Thoracic aorta (tissue), 2 donors: ENCODE measurements at regions not wholly inside any gene's neighbourhood (a gene's known extent, or its start where the extent isn't known, plus 50 kb on each side); places are given as distances from the start of the nearest gene placed in this dataset.
"Not testable (repeated sequence)": the region's sequence is repeated elsewhere in the genome, so short reads cannot be mapped to it uniquely, and the experiment has no call there.

Experiments
- ATAC-seq: fragments of 150-250 bp; one replicate; pipeline ENCODE4 v1.8.0; 2017; ENCODE audit warnings: low read depth; ENCODE audit not compliant: insufficient number of reproducible peaks, low FRiP score
- DNase-seq: peaks from one replicate; pipeline ENCODE4 v3.0.0-alpha.2; 2020; ENCODE audit warnings: low spot score
- H3K27ac ChIP-seq, 2 donors: fragments of 200-600 bp; sonication (generic); 1 replicate in 1 of 2; 2 replicates in 1 of 2; pipeline ENCODE4 v1.5.1; 2016; ENCODE audit warnings: mild to moderate bottlenecking in 2 of 2, moderate library complexity in 2 of 2
- H3K27me3 ChIP-seq: fragments of 200-600 bp; sonication (generic); replicated peaks from 2 replicates; pipeline ENCODE4 v1.6.0; 2016; ENCODE audit warnings: mild to moderate bottlenecking; ENCODE audit not compliant: insufficient read depth
- H3K36me3 ChIP-seq: fragments of 200-600 bp; sonication (generic); one replicate; pipeline ENCODE4 v1.5.1; 2016
- H3K4me1 ChIP-seq, 2 donors: fragments of 200-600 bp; sonication (generic); 1 replicate in 1 of 2; 2 replicates in 1 of 2; pipeline versions ENCODE4 v1.5.1 to v1.6.0; 2016; ENCODE audit warnings: low read depth in 2 of 2, mild to moderate bottlenecking in 1 of 2; ENCODE audit not compliant: control insufficient read depth in 1 of 2
- H3K4me3 ChIP-seq: fragments of 200-600 bp; sonication (generic); 2 replicates; pipeline ENCODE4 v1.5.1; 2016; ENCODE audit warnings: mild to moderate bottlenecking
- H3K9me3 ChIP-seq: fragments of 200-600 bp; sonication (generic); 2 replicates; pipeline ENCODE4 v1.5.1; 2016
- CTCF ChIP-seq: fragments of 200-600 bp; sonication (generic); IDR thresholded peaks from one replicate; pipeline ENCODE4 v1.5.1; 2019; ENCODE audit warnings: antibody characterized with exemption

- DNase-seq: no peak
- H3K4me1 ChIP-seq: no peaks in the 10 kb centered on the region
Observed at GRCh38 chr7:15128716-15129115, 226.2 kb upstream of the DGKB start.

GRCh38 chr7:15126653-15127052 is 224.1 kb upstream of the DGKB start:
- not testable (repeated sequence) for H3K27me3 ChIP-seq, H3K4me3 ChIP-seq, H3K4me1 ChIP-seq, ATAC-seq, DNase-seq, H3K27ac ChIP-seq, H3K9me3 ChIP-seq, H3K36me3 ChIP-seq

More at GRCh38 chr7:15128716-15129115, 226.2 kb upstream of the DGKB start:
- Histone ChIP-seq H3K27ac (no peak overlapping the region), H3K4me3 (no peak overlapping the region), H3K9me3 (no peaks in the 10 kb centered on the region), H3K27me3 (no peaks in the 10 kb centered on the region), H3K36me3 (no peaks in the 10 kb centered on the region)
- ATAC-seq: no peak
- TF ChIP-seq CTCF: no peak

GRCh38 chr7:15123901-15124300 is 221.3 kb upstream of the DGKB start:
- no peaks in the 10 kb centered on the region for H3K9me3 ChIP-seq
- no peaks in the 10 kb centered on the region for H3K36me3 ChIP-seq
- DNase-seq (no peak), ATAC-seq (no peak)
- no peaks in the 10 kb centered on the region for H3K27me3 ChIP-seq
- no peaks in the 10 kb centered on the region for H3K4me1 ChIP-seq
- H3K27ac ChIP-seq: no peak overlapping the region
- no peak overlapping the region for H3K4me3 ChIP-seq
- no peak for TF ChIP-seq CTCF

GRCh38 chr7:15113752-15114151 is 211.2 kb upstream of the DGKB start:
- no peak for DNase-seq
- no peak for ATAC-seq
- H3K36me3 ChIP-seq: no peaks in the 10 kb centered on the region
- TF ChIP-seq CTCF: no peak
- H3K27ac ChIP-seq: no peak overlapping the region
- H3K9me3 ChIP-seq: no peaks in the 10 kb centered on the region
- H3K4me3 ChIP-seq: no peak overlapping the region
- H3K4me1 ChIP-seq: no peaks in the 10 kb centered on the region
- H3K27me3 ChIP-seq: no peaks in the 10 kb centered on the region

- H3K27ac ChIP-seq: no peak overlapping the region
- no peaks in the 10 kb centered on the region for H3K27me3 ChIP-seq
- ATAC-seq (no peak), DNase-seq (no peak)
- no peaks in the 10 kb centered on the region for H3K4me1 ChIP-seq
- no peak for TF ChIP-seq CTCF
- H3K36me3 ChIP-seq: no peaks in the 10 kb centered on the region
- no peak overlapping the region for H3K4me3 ChIP-seq
- no peaks in the 10 kb centered on the region for H3K9me3 ChIP-seq
Observed at GRCh38 chr7:15105711-15106110, 203.2 kb upstream of the DGKB start.

GRCh38 chr7:15104411-15105092 is 202.0 kb upstream of the DGKB start:
- ATAC-seq: no peak
- Histone ChIP-seq H3K4me1 (no peaks in the 10 kb centered on the region), H3K27me3 (no peaks in the 10 kb centered on the region)

More at GRCh38 chr7:15104411-15105092, 202.0 kb upstream of the DGKB start:
- Histone ChIP-seq H3K9me3 (no peaks in the 10 kb centered on the region), H3K36me3 (no peaks in the 10 kb centered on the region), H3K27ac (no peak overlapping the region), H3K4me3 (no peak overlapping the region)
- no peak for DNase-seq
- no peak for TF ChIP-seq CTCF
